NB4 (cell line): ENCODE measurements at regions not wholly inside any gene's neighbourhood (a gene's known extent, or its start where the extent isn't known, plus 50 kb on each side); places are given as distances from the start of the nearest gene placed in this dataset.
A peak's percentile ranks its signal among the peaks of the same experiment; 100 is the strongest.

ENCODE experiments used
- DNase-seq: peaks from one replicate; pipeline ENCODE4 v3.0.0; 2010; ENCODE audit warnings: low read depth
- H3K4me3 ChIP-seq: one replicate; pipeline ENCODE4 v1.5.1; 2011; ENCODE audit warnings: mild to moderate bottlenecking, low read depth, low read length, moderate library complexity
- CTCF ChIP-seq: IDR thresholded peaks from one replicate; pipeline ENCODE4 v1.5.1; 2012; ENCODE audit warnings: low read depth, low read length
- MAX ChIP-seq: IDR thresholded peaks from 2 replicates; pipeline ENCODE4 v1.6.1; 2011; ENCODE audit warnings: low read depth, low read length
- MYC ChIP-seq: IDR thresholded peaks from 2 replicates; pipeline ENCODE4 v1.6.1; 2011; ENCODE audit warnings: low read depth, low read length
- POLR2A ChIP-seq: IDR thresholded peaks from 2 replicates; pipeline ENCODE4 v1.6.1; 2011; ENCODE audit warnings: mild to moderate bottlenecking; ENCODE audit not compliant: insufficient read length; ENCODE audit errors: extremely low read depth

- no peak for TF ChIP-seq MYC
- TF ChIP-seq MAX: no peak
- no peak for TF ChIP-seq CTCF
- no peak for TF ChIP-seq POLR2A
- H3K4me3 ChIP-seq: no peak overlapping the region
- DNase-seq: no peak
Measured at GRCh38 chr12:94717108-94717507, 66.8 kb upstream of the TMCC3 start.

- TF ChIP-seq CTCF (no peak), POLR2A (no peak), MYC (no peak)
- no peak for DNase-seq
- H3K4me3 ChIP-seq: no peak overlapping the region
Measured at GRCh38 chr12:94716339-94716738, 66.0 kb upstream of the TMCC3 start.

- DNase-seq: no peak
- no peak for TF ChIP-seq MAX
- no peak for TF ChIP-seq CTCF
- no peak for TF ChIP-seq POLR2A
- no peak for TF ChIP-seq MYC
- no peak overlapping the region for H3K4me3 ChIP-seq
Measured at GRCh38 chr12:94714378-94715114, 64.2 kb upstream of the TMCC3 start.

GRCh38 chr12:94712815-94713515 is 62.6 kb upstream of the TMCC3 start:
- TF ChIP-seq CTCF (no peak), MAX (no peak), MYC (no peak), POLR2A (no peak)
- DNase-seq: no peak
- H3K4me3 ChIP-seq: no peak overlapping the region

- no peak overlapping the region for H3K4me3 ChIP-seq
- peak; percentile 68 for DNase-seq
- TF ChIP-seq CTCF: peak; percentile 82
- no peak for TF ChIP-seq MYC
- TF ChIP-seq POLR2A: no peak
- 0 out of 2 replicates have a peak, but pooled peaks have one; percentile 10 for TF ChIP-seq MAX
Measured at GRCh38 chr12:94710933-94711332, 60.6 kb upstream of the TMCC3 start.
